ENCODE measurements at regions not wholly inside any gene's neighbourhood (a gene's known extent, or its start where the extent isn't known, plus 50 kb on each side); places are given as distances from the start of the nearest gene placed in this dataset.
A peak's percentile ranks its signal among the peaks of the same experiment; 100 is the strongest.

GRCh38 chr9:3746296-3747275, 220.8 kb upstream of the RFX3 start:
- Histone ChIP-seq H3K4me3 (ENCODE audit: low read depth, low read length) (no peak overlapping the region), H3K27me3 (ENCODE audit: control insufficient read depth, insufficient read depth, low read length) (no peaks in the 10 kb centered on the region), H3K36me3 (ENCODE audit: control insufficient read depth, insufficient read depth, low read length) (no peaks in the 10 kb centered on the region)
- DNase-seq (ENCODE audit: low read depth) (peak; percentile 95), FAIRE-seq (no peak)
- no peak for TF ChIP-seq CTCF (IDR thresholded peaks at IDR 0.05; ENCODE audit: insufficient read depth, low read length, severe bottlenecking)

- Histone ChIP-seq H3K27me3 (ENCODE audit: control insufficient read depth, insufficient read depth, low read length) (no peaks in the 10 kb centered on the region), H3K4me3 (ENCODE audit: low read depth, low read length) (no peak overlapping the region), H3K36me3 (ENCODE audit: control insufficient read depth, insufficient read depth, low read length) (no peaks in the 10 kb centered on the region)
- FAIRE-seq, result no peak
- no peak for DNase-seq (ENCODE audit: low read depth)
- no peak for TF ChIP-seq CTCF (IDR thresholded peaks at IDR 0.05; ENCODE audit: insufficient read depth, low read length, severe bottlenecking)
Measured at GRCh38 chr9:3743901-3744413, 218.2 kb upstream of the RFX3 start.

- Histone ChIP-seq H3K36me3 (ENCODE audit: control insufficient read depth, insufficient read depth, low read length) (no peaks in the 10 kb centered on the region), H3K4me3 (ENCODE audit: low read depth, low read length) (no peak overlapping the region), H3K27me3 (ENCODE audit: control insufficient read depth, insufficient read depth, low read length) (no peaks in the 10 kb centered on the region)
- no peak for DNase-seq (ENCODE audit: low read depth)
- TF ChIP-seq CTCF (IDR thresholded peaks at IDR 0.05; ENCODE audit: insufficient read depth, low read length, severe bottlenecking), result no peak
- FAIRE-seq, result no peak
Measured at GRCh38 chr9:3742586-3742985, 216.8 kb upstream of the RFX3 start.

GRCh38 chr9:3741729-3742128, 215.9 kb upstream of the RFX3 start:
- Histone ChIP-seq H3K27me3 (ENCODE audit: control insufficient read depth, insufficient read depth, low read length) (no peaks in the 10 kb centered on the region), H3K4me3 (ENCODE audit: low read depth, low read length) (no peak overlapping the region), H3K36me3 (ENCODE audit: control insufficient read depth, insufficient read depth, low read length) (no peaks in the 10 kb centered on the region)
- no peak for TF ChIP-seq CTCF (IDR thresholded peaks at IDR 0.05; ENCODE audit: insufficient read depth, low read length, severe bottlenecking)
- FAIRE-seq (no peak), DNase-seq (ENCODE audit: low read depth) (no peak)

GRCh38 chr9:3740690-3741419, 215.1 kb upstream of the RFX3 start:
- peak; percentile 55 for FAIRE-seq

More at GRCh38 chr9:3740690-3741419, 215.1 kb upstream of the RFX3 start:
- Histone ChIP-seq H3K4me3 (ENCODE audit: low read depth, low read length) (no peak overlapping the region), H3K36me3 (ENCODE audit: control insufficient read depth, insufficient read depth, low read length) (no peaks in the 10 kb centered on the region), H3K27me3 (ENCODE audit: control insufficient read depth, insufficient read depth, low read length) (no peaks in the 10 kb centered on the region)
- no peak for TF ChIP-seq CTCF (IDR thresholded peaks at IDR 0.05; ENCODE audit: insufficient read depth, low read length, severe bottlenecking)
- peak; percentile 85 for DNase-seq (ENCODE audit: low read depth)

All from bronchial epithelial cell (primary cell).